ENCODE measurements at regions not wholly inside any gene's neighbourhood (a gene's known extent, or its start where the extent isn't known, plus 50 kb on each side); places are given as distances from the start of the nearest gene placed in this dataset.

GRCh38 chr18:29693334-29693733 is 1349.2 kb downstream of the DSC3 start:
- TF ChIP-seq CTCF (conservative IDR thresholded peaks at IDR 0.05 in 1 of 2, IDR thresholded peaks at IDR 0.05 in 1 of 2; ENCODE audit: low read depth in 1 of 2, low read length in 2 of 2) (no peak), EZH2 (IDR thresholded peaks at IDR 0.05; ENCODE audit: low read length, missing control alignments) (no peak)

All from fibroblast of lung (primary cell).